B cell (primary cell): ENCODE measurements at regions not wholly inside any gene's neighbourhood (a gene's known extent, or its start where the extent isn't known, plus 50 kb on each side); places are given as distances from the start of the nearest gene placed in this dataset.

Experiments used
- ATAC-seq: fragments of 200-7000 bp; cut with Tn5 transposase; one replicate; pipeline ENCODE4 v1.10.0; 2021; ENCODE audit warnings: low read depth, mild to moderate bottlenecking, moderate number of reproducible peaks, moderate library complexity
- CTCF ChIA-PET: fragments of 350-600 bp; sonication (Branson Sonifier 250); formaldehyde crosslinking; loops from one replicate; lab custom pipeline; 2021; ENCODE audit warnings: antibody characterized with exemption, inconsistent platforms; lab: Charles Lee
- POLR2A ChIA-PET: fragments of 350-600 bp; sonication (Branson Sonifier 250); formaldehyde crosslinking; loops from one replicate; lab custom pipeline; 2021; ENCODE audit warnings: antibody characterized with exemption; lab: Charles Lee
- DNase-seq: peaks from one replicate; pipeline ENCODE4 v3.0.0; 2013
- H2AFZ ChIP-seq: 2 replicates; pipeline ENCODE4 v1.6.1; 2012; ENCODE audit warnings: mild to moderate bottlenecking, low read depth, low read length; ENCODE audit not compliant: insufficient read depth, poor library complexity, severe bottlenecking
- H3K27ac ChIP-seq, 2 donors: 1 replicate in 1 of 2; 2 replicates in 1 of 2; pipeline ENCODE4 v1.5.1; 2012 to 2013; ENCODE audit warnings: low read length in 2 of 2, mild to moderate bottlenecking in 2 of 2, moderate library complexity in 1 of 2
- H3K27me3 ChIP-seq, 4 experiments: fragments of 200-600 bp in 1 of 4; sonication (generic) in 1 of 4; replicated peaks in 1 of 4; 1 replicate in 2 of 4; 2 replicates in 2 of 4; pipeline versions ENCODE4 v1.6.1 to v1.7.0; 2013 to 2016; ENCODE audit warnings: low read length in 3 of 4, mild to moderate bottlenecking in 2 of 4, mixed read lengths in 1 of 4, moderate library complexity in 1 of 4; ENCODE audit not compliant: insufficient read depth in 4 of 4, control insufficient read depth in 3 of 4; ENCODE audit errors: control extremely low read depth in 1 of 4
- H3K36me3 ChIP-seq, 2 experiments: replicated peaks in 1 of 2; 1 replicate in 1 of 2; 2 replicates in 1 of 2; pipeline versions ENCODE4 v1.6.1 to v1.7.1; 2013; ENCODE audit warnings: low read length in 1 of 2; ENCODE audit not compliant: insufficient read depth in 2 of 2, control insufficient read depth in 1 of 2; ENCODE audit errors: control extremely low read depth in 1 of 2, extremely low read depth in 1 of 2
- H3K4me1 ChIP-seq, 2 donors: fragments of 200-600 bp in 1 of 2; sonication (generic) in 1 of 2; 1 replicate in 1 of 2; 2 replicates in 1 of 2; pipeline versions ENCODE4 v1.5.1 to v1.6.1; 2013 to 2017; ENCODE audit warnings: low read length in 2 of 2; ENCODE audit not compliant: control insufficient read depth in 2 of 2, insufficient read depth in 2 of 2
- H3K4me2 ChIP-seq: replicated peaks from 2 replicates; pipeline ENCODE3; 2012; ENCODE audit warnings: mild to moderate bottlenecking, low read depth, low read length; ENCODE audit not compliant: poor library complexity, severe bottlenecking
- H3K4me3 ChIP-seq, 5 experiments: fragments of 200-600 bp in 1 of 5; sonication (generic) in 1 of 5; 1 replicate in 3 of 5; 2 replicates in 2 of 5; pipeline versions ENCODE4 v1.5.1 to v1.7.0; 2011 to 2016; ENCODE audit warnings: low read length in 4 of 5, mild to moderate bottlenecking in 4 of 5, low read depth in 2 of 5, control low read depth in 1 of 5, moderate library complexity in 1 of 5; ENCODE audit not compliant: insufficient read depth in 1 of 5; ENCODE audit errors: control extremely low read depth in 1 of 5, extremely low read depth in 1 of 5
- H3K79me2 ChIP-seq: fragments of 200-600 bp; sonication (generic); one replicate; pipeline ENCODE4 v1.6.0; 2016; ENCODE audit warnings: low read length; ENCODE audit not compliant: control insufficient read depth, insufficient read depth
- H3K9ac ChIP-seq: fragments of 200-600 bp; sonication (generic); 2 replicates; pipeline ENCODE4 v1.6.1; 2017; ENCODE audit warnings: mild to moderate bottlenecking, low read length, moderate library complexity
- H3K9me3 ChIP-seq, 3 donors: one replicate each; pipeline versions ENCODE4 v1.6.1 to v1.7.1; 2013; ENCODE audit warnings: low read length in 2 of 3; ENCODE audit not compliant: control insufficient read depth in 2 of 3, insufficient read depth in 1 of 3; ENCODE audit errors: control extremely low read depth in 1 of 3
- H4K20me1 ChIP-seq: 2 replicates; pipeline ENCODE4 v1.6.0; 2012; ENCODE audit warnings: mild to moderate bottlenecking, low read length; ENCODE audit not compliant: insufficient read depth, control insufficient read depth, poor library complexity, severe bottlenecking
- H3K27ac Mint-ChIP-seq: one replicate; pipeline ENCODE4 v1.8.0; 2021; ENCODE audit warnings: mixed read lengths
- H3K27me3 Mint-ChIP-seq: one replicate; pipeline ENCODE4 v1.8.0; 2021; ENCODE audit warnings: mixed read lengths
- H3K4me1 Mint-ChIP-seq: one replicate; pipeline ENCODE4 v1.8.0; 2021; ENCODE audit warnings: mixed read lengths
- H3K4me3 Mint-ChIP-seq: one replicate; pipeline ENCODE4 v1.8.0; 2021; ENCODE audit warnings: mixed read lengths
- H3K9me3 Mint-ChIP-seq: one replicate; pipeline ENCODE4 v1.8.0; 2022; ENCODE audit warnings: mixed read lengths; ENCODE audit not compliant: insufficient read depth
- CTCF ChIP-seq: fragments of 200-600 bp; IDR thresholded peaks from one replicate; pipeline ENCODE4 v1.8.0; 2022; ENCODE audit warnings: antibody characterized with exemption, mild to moderate bottlenecking
- EZH2 ChIP-seq: IDR thresholded peaks from 2 replicates; pipeline ENCODE4 v1.6.1; 2012; ENCODE audit warnings: borderline replicate concordance, low read depth, mild to moderate bottlenecking, moderate library complexity, low read length; ENCODE audit not compliant: insufficient read depth, poor library complexity, severe bottlenecking
- WGBS: methylation state at CpG from one replicate; pipeline ENCODE4 v1.1.5; 2013; ENCODE audit warnings: missing lambda C conversion rate; ENCODE audit not compliant: insufficient coverage; 5-methylcytosine and 5-hydroxymethylcytosine counted together
- intact Hi-C: fragments of 100-400 bp; cut with micrococcal nuclease; formaldehyde crosslinking; loops from one replicate; pipeline ENCODE4 v1.10.0; 2022

- Mint-ChIP-seq H3K27ac (no peak overlapping the region), H3K4me1 (peaks cover 3% of the 10 kb centered on the region), H3K27me3 (no peaks in the 10 kb centered on the region), H3K4me3 (no peak overlapping the region), H3K9me3 (peaks cover 6% of the 10 kb centered on the region)
- POLR2A ChIA-PET, result no interaction called here
- CTCF ChIA-PET, result no interaction called here
- Histone ChIP-seq H3K4me1 (no peaks in the 10 kb centered on the region), H3K4me2 (no peak overlapping the region), H3K27me3 (no peaks in the 10 kb centered on the region), H2AFZ (no peak overlapping the region), H3K36me3 (no peaks in the 10 kb centered on the region), H3K9me3 (no peaks in the 10 kb centered on the region), H4K20me1 (no peaks in the 10 kb centered on the region), H3K9ac (no peak overlapping the region), H3K79me2 (no peaks in the 10 kb centered on the region), H3K4me3 (no peak overlapping the region), H3K27ac (no peak overlapping the region)
- TF ChIP-seq EZH2 (no peak), CTCF (no peak)
- ATAC-seq (no peak), DNase-seq (no peak)
- intact Hi-C loops, result no loop called here
These were observed 79.1 kb upstream of the SSTR1 start for GRCh38 chr14:38128640-38129039.

GRCh38 chr14:38129192-38129591 is 78.5 kb upstream of the SSTR1 start:
- H2AFZ ChIP-seq, result no peak overlapping the region
- Mint-ChIP-seq H3K27ac (no peak overlapping the region), H3K9me3 (peaks cover 6% of the 10 kb centered on the region), H3K27me3 (no peaks in the 10 kb centered on the region), H3K4me3 (no peak overlapping the region), H3K4me1 (peaks cover 3% of the 10 kb centered on the region)
- ChIA-PET CTCF (no interaction called here), POLR2A (no interaction called here)
- no peak overlapping the region for H3K27ac ChIP-seq
- ATAC-seq (no peak), DNase-seq (no peak)
- H3K4me1 ChIP-seq, result no peaks in the 10 kb centered on the region
- no peaks in the 10 kb centered on the region for H3K79me2 ChIP-seq
- no peaks in the 10 kb centered on the region for H3K9me3 ChIP-seq
- H3K27me3 ChIP-seq, result no peaks in the 10 kb centered on the region
- no peak overlapping the region for H3K9ac ChIP-seq
- no CpG with 5 or more reads among the region's 2 CpGs for WGBS
- no peak overlapping the region for H3K4me3 ChIP-seq
- no peaks in the 10 kb centered on the region for H3K36me3 ChIP-seq
- no peak for TF ChIP-seq CTCF
- no peak for TF ChIP-seq EZH2
- no peaks in the 10 kb centered on the region for H4K20me1 ChIP-seq
- H3K4me2 ChIP-seq, result no peak overlapping the region
- intact Hi-C loops, result no loop called here
